ENCODE measurements at regions not wholly inside any gene's neighbourhood (a gene's known extent, or its start where the extent isn't known, plus 50 kb on each side); places are given as distances from the start of the nearest gene placed in this dataset.
"Not testable (repeated sequence)": the region's sequence is repeated elsewhere in the genome, so short reads cannot be mapped to it uniquely, and the experiment has no call there.

DNA sequence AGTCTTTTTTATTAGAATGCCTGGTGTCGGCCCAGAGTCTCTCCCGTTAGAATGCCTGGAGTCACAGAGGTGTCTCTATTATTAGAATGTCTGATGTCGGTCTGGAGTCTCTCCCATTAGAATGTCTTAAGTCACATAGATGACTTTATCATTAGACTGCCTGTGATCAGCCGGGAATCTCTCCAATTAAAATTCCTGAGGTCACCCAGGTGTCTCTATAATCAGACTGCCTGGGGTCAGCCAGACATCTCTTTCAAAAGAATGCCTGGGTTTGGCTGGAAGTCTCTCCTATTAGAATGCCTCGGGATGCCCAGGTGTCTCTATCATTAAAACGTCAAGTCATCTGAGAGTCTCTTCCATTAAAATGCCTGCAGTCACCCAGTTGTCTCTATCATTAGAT is 1493.9 kb downstream of the UQCRFS1 start:
- TF ChIP-seq, protein P1, sequence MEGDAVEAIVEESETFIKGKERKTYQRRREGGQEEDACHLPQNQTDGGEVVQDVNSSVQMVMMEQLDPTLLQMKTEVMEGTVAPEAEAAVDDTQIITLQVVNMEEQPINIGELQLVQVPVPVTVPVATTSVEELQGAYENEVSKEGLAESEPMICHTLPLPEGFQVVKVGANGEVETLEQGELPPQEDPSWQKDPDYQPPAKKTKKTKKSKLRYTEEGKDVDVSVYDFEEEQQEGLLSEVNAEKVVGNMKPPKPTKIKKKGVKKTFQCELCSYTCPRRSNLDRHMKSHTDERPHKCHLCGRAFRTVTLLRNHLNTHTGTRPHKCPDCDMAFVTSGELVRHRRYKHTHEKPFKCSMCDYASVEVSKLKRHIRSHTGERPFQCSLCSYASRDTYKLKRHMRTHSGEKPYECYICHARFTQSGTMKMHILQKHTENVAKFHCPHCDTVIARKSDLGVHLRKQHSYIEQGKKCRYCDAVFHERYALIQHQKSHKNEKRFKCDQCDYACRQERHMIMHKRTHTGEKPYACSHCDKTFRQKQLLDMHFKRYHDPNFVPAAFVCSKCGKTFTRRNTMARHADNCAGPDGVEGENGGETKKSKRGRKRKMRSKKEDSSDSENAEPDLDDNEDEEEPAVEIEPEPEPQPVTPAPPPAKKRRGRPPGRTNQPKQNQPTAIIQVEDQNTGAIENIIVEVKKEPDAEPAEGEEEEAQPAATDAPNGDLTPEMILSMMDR (IDR thresholded peaks at IDR 0.05) = no peak
- no peak overlapping the region for H3K27ac ChIP-seq
- no peaks in the 10 kb centered on the region for H3K27me3 ChIP-seq
- H3K9ac ChIP-seq (ENCODE audit: low read depth in 2 of 2, low read length in 2 of 2) = no peak overlapping the region
- no peaks in the 10 kb centered on the region for H3K9me3 ChIP-seq
- no peak for DNase-seq
- intact Hi-C loops (cut with DNase I) = no loop called here
- no peak overlapping the region for H3K4me3 ChIP-seq
- H3K36me3 ChIP-seq = no peaks in the 10 kb centered on the region
- H3K4me1 ChIP-seq = no peaks in the 10 kb centered on the region

DNA sequence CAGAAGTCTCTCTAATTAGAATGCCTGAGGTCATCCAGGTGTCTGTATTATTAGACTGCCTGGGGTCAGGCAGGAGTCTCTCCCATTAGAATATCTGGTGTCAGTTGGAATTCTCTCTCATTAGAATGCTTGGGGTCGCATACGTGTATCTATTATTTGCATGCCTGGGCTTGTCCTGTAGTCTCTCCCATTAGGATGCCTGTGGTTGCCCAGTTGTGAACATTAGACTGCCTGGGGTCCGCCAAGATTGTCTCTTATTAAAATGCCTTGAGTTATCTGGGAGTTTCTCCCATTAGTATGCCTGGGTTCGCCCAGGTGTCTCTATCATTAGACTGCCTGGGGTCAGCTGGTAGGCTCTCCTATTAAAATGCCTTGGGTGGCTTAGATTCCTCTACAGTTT is 1494.7 kb downstream of the UQCRFS1 start:
- no peak for DNase-seq
- intact Hi-C loops (cut with DNase I) = no loop called here
- Histone ChIP-seq H3K27ac (no peak overlapping the region), H3K9me3 (no peaks in the 10 kb centered on the region), H3K4me1 (no peaks in the 10 kb centered on the region), H3K27me3 (no peaks in the 10 kb centered on the region), H3K36me3 (no peaks in the 10 kb centered on the region), H3K4me3 (no peak overlapping the region), H3K9ac (ENCODE audit: low read depth in 2 of 2, low read length in 2 of 2) (no peak overlapping the region)
- TF ChIP-seq, protein P1 (IDR thresholded peaks at IDR 0.05) = no peak

- TF ChIP-seq, protein P1 (IDR thresholded peaks at IDR 0.05) = no peak
- Histone ChIP-seq H3K4me3 (no peak overlapping the region), H3K27ac (no peak overlapping the region), H3K36me3 (no peaks in the 10 kb centered on the region), H3K27me3 (no peaks in the 10 kb centered on the region), H3K9me3 (no peaks in the 10 kb centered on the region), H3K9ac (ENCODE audit: low read depth in 2 of 2, low read length in 2 of 2) (no peak overlapping the region), H3K4me1 (no peaks in the 10 kb centered on the region)
- intact Hi-C loops (cut with DNase I) = no loop called here
- DNase-seq = no peak
Observed at GRCh38 chr19:27717825-27718224, 1495.1 kb downstream of the UQCRFS1 start.

DNA sequence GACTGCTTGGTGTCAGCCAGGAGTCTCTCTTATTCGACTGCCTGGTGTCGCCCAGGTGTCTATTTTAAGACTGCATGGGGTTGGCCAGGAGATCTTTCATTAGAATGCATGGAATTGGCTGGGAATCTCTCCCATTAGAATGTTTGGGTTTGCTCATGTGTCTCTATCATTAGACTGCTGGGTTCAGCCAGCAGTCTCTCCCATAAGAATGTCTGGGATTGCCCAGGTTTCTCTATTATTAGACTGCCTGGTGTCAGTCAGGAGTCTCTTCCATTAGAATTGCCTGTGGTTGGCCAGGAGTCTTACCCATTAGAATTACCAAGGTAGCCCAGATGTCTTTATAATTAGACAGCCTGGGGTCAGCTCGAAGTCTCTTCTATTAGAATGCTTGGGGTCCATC is 1496.0 kb downstream of the UQCRFS1 start:
- Histone ChIP-seq H3K27ac (no peak overlapping the region), H3K4me3 (no peak overlapping the region), H3K36me3 (no peaks in the 10 kb centered on the region), H3K9me3 (no peaks in the 10 kb centered on the region), H3K9ac (ENCODE audit: low read depth in 2 of 2, low read length in 2 of 2) (no peak overlapping the region), H3K27me3 (no peaks in the 10 kb centered on the region), H3K4me1 (no peaks in the 10 kb centered on the region)
- TF ChIP-seq, protein P1 (IDR thresholded peaks at IDR 0.05) = no peak
- no peak for DNase-seq
- intact Hi-C loops (cut with DNase I) = no loop called here

- intact Hi-C loops (cut with DNase I) = no loop called here
- no peak for DNase-seq
- no peak overlapping the region for H3K27ac ChIP-seq
- H3K9ac ChIP-seq (ENCODE audit: low read depth in 2 of 2, low read length in 2 of 2) = no peak overlapping the region
- H3K9me3 ChIP-seq = no peaks in the 10 kb centered on the region
- TF ChIP-seq, protein P1 (IDR thresholded peaks at IDR 0.05) = no peak
- no peaks in the 10 kb centered on the region for H3K4me1 ChIP-seq
- H3K4me3 ChIP-seq = no peak overlapping the region
- no peaks in the 10 kb centered on the region for H3K27me3 ChIP-seq
- H3K36me3 ChIP-seq = no peaks in the 10 kb centered on the region
Observed at GRCh38 chr19:27714857-27715256, 1498.1 kb downstream of the UQCRFS1 start.

GRCh38 chr19:27709496-27709895 is 1503.5 kb downstream of the UQCRFS1 start:
- Histone ChIP-seq H3K4me1 (no peaks in the 10 kb centered on the region), H3K27me3 (no peaks in the 10 kb centered on the region), H3K9ac (ENCODE audit: low read depth in 2 of 2, low read length in 2 of 2) (no peak overlapping the region), H3K36me3 (no peaks in the 10 kb centered on the region), H3K9me3 (no peaks in the 10 kb centered on the region), H3K4me3 (no peak overlapping the region), H3K27ac (no peak overlapping the region)
- no peak for DNase-seq
- intact Hi-C loops (cut with DNase I) = no loop called here
- TF ChIP-seq, protein P1 (IDR thresholded peaks at IDR 0.05) = no peak

- intact Hi-C loops (cut with DNase I); H3K27me3 ChIP-seq; H3K4me3 ChIP-seq; H3K9ac ChIP-seq (ENCODE audit: low read depth in 2 of 2, low read length in 2 of 2); H3K27ac ChIP-seq; H3K36me3 ChIP-seq; H3K9me3 ChIP-seq; H3K4me1 ChIP-seq; DNase-seq: not testable (repeated sequence)
Observed at GRCh38 chr19:27708986-27709385, 1504.0 kb downstream of the UQCRFS1 start.

- H3K27me3 ChIP-seq; intact Hi-C loops (cut with DNase I); H3K9ac ChIP-seq (ENCODE audit: low read depth in 2 of 2, low read length in 2 of 2); H3K9me3 ChIP-seq; H3K4me3 ChIP-seq; H3K4me1 ChIP-seq; DNase-seq; H3K36me3 ChIP-seq; H3K27ac ChIP-seq: not testable (repeated sequence)
Observed at GRCh38 chr19:27707026-27707425, 1505.9 kb downstream of the UQCRFS1 start.
